WTC11 (cell line): ENCODE measurements at regions not wholly inside any gene's neighbourhood (a gene's known extent, or its start where the extent isn't known, plus 50 kb on each side); places are given as distances from the start of the nearest gene placed in this dataset.

ENCODE experiments used
- CBFB ChIP-seq: sonication (generic); formaldehyde crosslinking; IDR thresholded peaks from 2 replicates; pipeline ENCODE4 v1.8.1; 2022; ENCODE audit warnings: mild to moderate bottlenecking, low read depth, missing genetic modification reagents
- CTCF ChIP-seq: fragments of 200-600 bp; IDR thresholded peaks from 2 replicates; pipeline ENCODE4 v1.8.0; 2022; ENCODE audit warnings: antibody characterized with exemption
- FOXP1 ChIP-seq: sonication (generic); formaldehyde crosslinking; IDR thresholded peaks from 2 replicates; pipeline ENCODE4 v1.8.0; 2022; ENCODE audit warnings: missing genetic modification reagents, mild to moderate bottlenecking, moderate library complexity, borderline replicate concordance
- MXD4 ChIP-seq: fragments of 250-450 bp; sonication (Bioruptor Pico); IDR thresholded peaks from 2 replicates; pipeline ENCODE4 v1.8.0; 2021; ENCODE audit warnings: mild to moderate bottlenecking, moderate library complexity, borderline replicate concordance
- TF ChIP-seq, protein P1 (sequence below): sonication (generic); formaldehyde crosslinking; IDR thresholded peaks from 2 replicates; pipeline ENCODE4 v1.8.1; 2022; ENCODE audit warnings: low read depth, missing genetic modification reagents, borderline replicate concordance

DNA sequence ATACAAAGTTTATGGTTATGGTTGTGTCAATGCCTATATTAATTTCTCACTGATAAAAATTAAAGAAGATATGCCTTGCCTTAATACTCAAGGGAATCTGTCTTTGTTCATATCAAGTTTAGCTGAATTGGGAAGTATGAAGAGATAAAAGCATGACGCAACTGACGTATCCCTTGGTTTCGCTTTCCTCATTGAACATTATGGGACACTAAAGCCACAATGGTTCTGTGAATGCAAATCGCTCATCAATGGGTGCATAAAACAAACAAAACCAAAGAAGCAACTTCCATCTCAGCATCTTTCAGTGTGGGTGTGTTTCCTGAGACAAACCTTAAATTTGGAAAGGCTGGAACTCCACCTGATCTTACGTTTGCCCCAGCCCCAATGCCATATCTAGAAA, 108.2 kb downstream of the NPIPB5 start:
- TF ChIP-seq CBFB (CRISPR knock-in tag) (no peak), CTCF (no peak), FOXP1 (CRISPR knock-in tag) (no peak), MXD4 (CRISPR knock-in tag) (no peak)
- TF ChIP-seq, protein P1, sequence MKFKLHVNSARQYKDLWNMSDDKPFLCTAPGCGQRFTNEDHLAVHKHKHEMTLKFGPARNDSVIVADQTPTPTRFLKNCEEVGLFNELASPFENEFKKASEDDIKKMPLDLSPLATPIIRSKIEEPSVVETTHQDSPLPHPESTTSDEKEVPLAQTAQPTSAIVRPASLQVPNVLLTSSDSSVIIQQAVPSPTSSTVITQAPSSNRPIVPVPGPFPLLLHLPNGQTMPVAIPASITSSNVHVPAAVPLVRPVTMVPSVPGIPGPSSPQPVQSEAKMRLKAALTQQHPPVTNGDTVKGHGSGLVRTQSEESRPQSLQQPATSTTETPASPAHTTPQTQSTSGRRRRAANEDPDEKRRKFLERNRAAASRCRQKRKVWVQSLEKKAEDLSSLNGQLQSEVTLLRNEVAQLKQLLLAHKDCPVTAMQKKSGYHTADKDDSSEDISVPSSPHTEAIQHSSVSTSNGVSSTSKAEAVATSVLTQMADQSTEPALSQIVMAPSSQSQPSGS: no peak
